ENCODE measurements at regions not wholly inside any gene's neighbourhood (a gene's known extent, or its start where the extent isn't known, plus 50 kb on each side); places are given as distances from the start of the nearest gene placed in this dataset.

DNA sequence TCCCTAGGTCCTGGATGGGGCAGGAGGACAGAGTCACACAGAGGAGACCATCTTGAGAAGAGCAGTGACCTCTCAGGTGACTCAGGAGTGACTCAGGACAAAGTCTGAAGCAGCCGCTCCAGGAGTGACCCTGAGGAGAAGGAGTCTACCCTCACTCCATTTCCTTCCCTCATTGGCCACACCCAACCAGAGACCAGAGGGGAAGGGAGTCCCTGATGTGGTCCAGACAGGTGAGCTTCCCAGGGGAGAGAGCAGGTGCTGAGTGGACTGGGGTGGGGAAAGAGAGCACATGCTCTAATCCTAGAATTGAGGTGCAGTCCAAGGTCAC lies 75.5 kb upstream of the MEDAG start:
- TF ChIP-seq, protein P1, sequence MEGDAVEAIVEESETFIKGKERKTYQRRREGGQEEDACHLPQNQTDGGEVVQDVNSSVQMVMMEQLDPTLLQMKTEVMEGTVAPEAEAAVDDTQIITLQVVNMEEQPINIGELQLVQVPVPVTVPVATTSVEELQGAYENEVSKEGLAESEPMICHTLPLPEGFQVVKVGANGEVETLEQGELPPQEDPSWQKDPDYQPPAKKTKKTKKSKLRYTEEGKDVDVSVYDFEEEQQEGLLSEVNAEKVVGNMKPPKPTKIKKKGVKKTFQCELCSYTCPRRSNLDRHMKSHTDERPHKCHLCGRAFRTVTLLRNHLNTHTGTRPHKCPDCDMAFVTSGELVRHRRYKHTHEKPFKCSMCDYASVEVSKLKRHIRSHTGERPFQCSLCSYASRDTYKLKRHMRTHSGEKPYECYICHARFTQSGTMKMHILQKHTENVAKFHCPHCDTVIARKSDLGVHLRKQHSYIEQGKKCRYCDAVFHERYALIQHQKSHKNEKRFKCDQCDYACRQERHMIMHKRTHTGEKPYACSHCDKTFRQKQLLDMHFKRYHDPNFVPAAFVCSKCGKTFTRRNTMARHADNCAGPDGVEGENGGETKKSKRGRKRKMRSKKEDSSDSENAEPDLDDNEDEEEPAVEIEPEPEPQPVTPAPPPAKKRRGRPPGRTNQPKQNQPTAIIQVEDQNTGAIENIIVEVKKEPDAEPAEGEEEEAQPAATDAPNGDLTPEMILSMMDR (IDR thresholded peaks at IDR 0.05; ENCODE audit: borderline replicate concordance, extremely low read depth, low read length, poor library complexity, severe bottlenecking), result no peak
- TF ChIP-seq EZH2 (IDR thresholded peaks at IDR 0.05; ENCODE audit: borderline replicate concordance, low read depth, low read length, severe bottlenecking), result no peak
